ENCODE measurements at regions not wholly inside any gene's neighbourhood (a gene's known extent, or its start where the extent isn't known, plus 50 kb on each side); places are given as distances from the start of the nearest gene placed in this dataset.

GRCh38 chr12:124388038-124388671 lies 93.3 kb downstream of the RFLNA start:
- TF ChIP-seq, protein P1, sequence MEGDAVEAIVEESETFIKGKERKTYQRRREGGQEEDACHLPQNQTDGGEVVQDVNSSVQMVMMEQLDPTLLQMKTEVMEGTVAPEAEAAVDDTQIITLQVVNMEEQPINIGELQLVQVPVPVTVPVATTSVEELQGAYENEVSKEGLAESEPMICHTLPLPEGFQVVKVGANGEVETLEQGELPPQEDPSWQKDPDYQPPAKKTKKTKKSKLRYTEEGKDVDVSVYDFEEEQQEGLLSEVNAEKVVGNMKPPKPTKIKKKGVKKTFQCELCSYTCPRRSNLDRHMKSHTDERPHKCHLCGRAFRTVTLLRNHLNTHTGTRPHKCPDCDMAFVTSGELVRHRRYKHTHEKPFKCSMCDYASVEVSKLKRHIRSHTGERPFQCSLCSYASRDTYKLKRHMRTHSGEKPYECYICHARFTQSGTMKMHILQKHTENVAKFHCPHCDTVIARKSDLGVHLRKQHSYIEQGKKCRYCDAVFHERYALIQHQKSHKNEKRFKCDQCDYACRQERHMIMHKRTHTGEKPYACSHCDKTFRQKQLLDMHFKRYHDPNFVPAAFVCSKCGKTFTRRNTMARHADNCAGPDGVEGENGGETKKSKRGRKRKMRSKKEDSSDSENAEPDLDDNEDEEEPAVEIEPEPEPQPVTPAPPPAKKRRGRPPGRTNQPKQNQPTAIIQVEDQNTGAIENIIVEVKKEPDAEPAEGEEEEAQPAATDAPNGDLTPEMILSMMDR (conservative IDR thresholded peaks at IDR 0.05; ENCODE audit: low read length) = no peak
- TF ChIP-seq EZH2phosphoT487 (IDR thresholded peaks at IDR 0.05; ENCODE audit: borderline replicate concordance, low read depth, low read length) = no peak
- ChIA-PET POLR2A (no interaction called here), CTCF (ENCODE audit: unreplicated experiment) (interaction anchor here (0.6 kb wide), 1 partner anchor 117 kb away, joined by 4 read pairs; no protein-coding TSS in a partner anchor)
- Histone ChIP-seq H2AFZ (ENCODE audit: low read length) (no peak overlapping the region), H3K27ac (ENCODE audit: low read depth, low read length, poor library complexity, severe bottlenecking) (no peak overlapping the region), H3K9me3 (ENCODE audit: low read length) (no peaks in the 10 kb centered on the region), H3K4me3 (ENCODE audit: low read depth, low read length, poor library complexity, severe bottlenecking) (no peak overlapping the region), H3K4me2 (ENCODE audit: low read length) (no peak overlapping the region; the same call in 1 of the 2 replicates), H3K9me2 (ENCODE audit: insufficient read depth, low read length) (no peaks in the 10 kb centered on the region), H4K20me1 (ENCODE audit: insufficient read depth, low read length) (no peaks in the 10 kb centered on the region), H3K36me3 (ENCODE audit: insufficient read depth, low read length) (peaks cover 3% of the 10 kb centered on the region; the same call in 1 of the 2 replicates), H3K4me1 (ENCODE audit: insufficient read depth, low read length, poor library complexity, severe bottlenecking) (peaks cover 22% of the 10 kb centered on the region), H3K79me2 (ENCODE audit: insufficient read depth, low read depth, low read length) (no peaks in the 10 kb centered on the region)
- intact Hi-C loops (cut with micrococcal nuclease; ENCODE audit: unreplicated experiment) = no loop called here
- no peak for DNase-seq (ENCODE audit: low spot score)
- BruUV-seq (replicated peaks) = no TSS peak

- Histone ChIP-seq H3K79me2 (ENCODE audit: insufficient read depth, low read depth, low read length) (no peaks in the 10 kb centered on the region), H3K4me1 (ENCODE audit: insufficient read depth, low read length, poor library complexity, severe bottlenecking) (peaks cover 22% of the 10 kb centered on the region), H3K4me3 (ENCODE audit: low read depth, low read length, poor library complexity, severe bottlenecking) (no peak overlapping the region), H2AFZ (ENCODE audit: low read length) (no peak overlapping the region), H3K4me2 (ENCODE audit: low read length) (no peak overlapping the region), H4K20me1 (ENCODE audit: insufficient read depth, low read length) (no peaks in the 10 kb centered on the region), H3K27ac (ENCODE audit: low read depth, low read length, poor library complexity, severe bottlenecking) (no peak overlapping the region), H3K9me2 (ENCODE audit: insufficient read depth, low read length) (no peaks in the 10 kb centered on the region), H3K9me3 (ENCODE audit: low read length) (no peaks in the 10 kb centered on the region), H3K36me3 (ENCODE audit: insufficient read depth, low read length) (peaks cover 3% of the 10 kb centered on the region; the same call in 1 of the 2 replicates)
- POLR2A ChIA-PET = interaction anchor here (0.5 kb wide), 1 partner anchor 146 kb away, joined by 3 read pairs; no protein-coding TSS in a partner anchor
- no peak for DNase-seq (ENCODE audit: low spot score)
- CTCF ChIA-PET (ENCODE audit: unreplicated experiment) = no interaction called here
- no TSS peak for BruUV-seq (replicated peaks)
- no peak for TF ChIP-seq EZH2phosphoT487 (IDR thresholded peaks at IDR 0.05; ENCODE audit: borderline replicate concordance, low read depth, low read length)
- TF ChIP-seq, protein P1 (conservative IDR thresholded peaks at IDR 0.05; ENCODE audit: low read length) = no peak
- intact Hi-C loops (cut with micrococcal nuclease; ENCODE audit: unreplicated experiment) = no loop called here
Measured at GRCh38 chr12:124387528-124387911, 92.6 kb downstream of the RFLNA start.

All from OCI-LY7 (cell line).